HG02973 (cell line): ENCODE measurements at regions not wholly inside any gene's neighbourhood (a gene's known extent, or its start where the extent isn't known, plus 50 kb on each side); places are given as distances from the start of the nearest gene placed in this dataset.
"Not testable (repeated sequence)": the region's sequence is repeated elsewhere in the genome, so short reads cannot be mapped to it uniquely, and the experiment has no call there.

Source experiments
- ATAC-seq: cut with Tn5 transposase; IDR thresholded peaks from one replicate; pipeline ENCODE4 v1.9.1; 2021; ENCODE audit warnings: moderate library complexity; ENCODE audit not compliant: unreplicated experiment

DNA sequence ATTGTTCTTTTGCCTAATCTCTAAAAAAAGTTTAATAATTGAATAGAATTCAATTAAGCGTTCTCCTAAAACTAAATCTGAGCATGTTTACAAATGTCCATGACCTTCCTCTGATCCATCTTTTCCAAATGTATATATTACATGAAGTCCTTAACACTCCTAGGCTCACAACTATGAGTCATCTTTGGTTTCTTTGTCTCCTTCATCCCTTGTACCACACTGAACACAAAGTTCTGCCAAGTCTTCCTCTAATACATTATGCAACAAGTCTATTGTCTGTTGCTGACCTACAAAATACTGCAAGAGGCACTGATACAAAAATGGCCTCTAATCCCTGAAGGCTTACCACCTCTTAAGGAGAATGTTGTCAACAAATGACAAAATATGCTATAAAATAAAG is 550.2 kb downstream of the PYDC2 start:
- no peak for ATAC-seq

DNA sequence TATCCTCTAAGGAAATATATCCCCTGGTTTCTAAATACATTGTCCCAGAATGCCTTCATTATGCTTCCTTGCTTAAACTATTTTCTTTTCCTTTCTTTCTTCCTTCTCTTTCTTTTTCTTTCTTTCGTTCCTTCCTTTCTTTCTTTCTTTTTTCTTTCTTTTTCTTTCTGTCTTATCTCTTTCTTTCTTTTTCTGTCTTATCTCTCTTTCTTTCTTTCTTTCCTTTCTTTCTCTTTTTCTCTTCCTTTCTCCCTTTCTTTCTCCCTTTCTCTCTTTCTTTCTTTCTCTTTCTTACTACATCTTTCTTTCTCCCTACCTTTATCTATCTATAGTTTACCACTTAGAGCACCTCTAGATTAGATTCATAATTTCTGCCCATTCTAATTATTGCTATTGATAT is 552.1 kb downstream of the PYDC2 start:
- no peak for ATAC-seq

DNA sequence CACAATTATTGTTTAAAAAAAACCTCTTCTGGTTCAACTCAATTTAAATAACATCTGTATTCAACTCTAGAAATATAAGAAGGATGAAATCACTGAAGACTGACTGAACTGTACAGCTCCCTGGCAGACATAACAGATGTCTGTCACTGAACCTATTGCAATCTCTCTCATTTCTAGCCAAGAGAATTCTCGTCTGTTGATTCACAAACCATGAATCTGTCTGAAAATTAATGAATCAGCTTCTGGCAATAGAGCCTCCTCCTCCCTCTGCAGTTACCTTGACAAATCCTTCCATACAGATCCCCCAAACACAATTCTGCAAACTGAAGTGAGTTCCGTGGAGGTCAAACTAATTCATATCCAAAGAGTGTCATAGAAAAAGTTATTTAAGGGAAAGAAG is 561.4 kb downstream of the PYDC2 start:
- no peak for ATAC-seq

DNA sequence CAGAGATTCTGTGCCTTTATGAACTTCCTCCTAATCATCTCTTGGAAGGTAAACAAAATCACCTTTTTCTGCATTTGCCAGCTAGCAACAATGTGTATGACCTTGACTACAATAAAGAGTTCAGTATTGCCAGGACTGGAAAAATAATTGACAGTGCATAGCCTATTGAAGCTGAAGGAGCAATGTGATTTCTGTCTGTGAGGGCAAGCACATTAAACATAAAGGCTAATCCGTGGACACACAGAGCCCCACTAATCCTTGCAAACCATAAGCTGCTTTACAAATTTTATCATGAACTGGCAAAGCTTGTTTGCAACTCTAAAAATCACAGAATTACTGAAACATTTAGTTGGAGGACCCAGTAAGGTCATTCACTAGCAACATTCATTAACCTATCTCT is 563.8 kb downstream of the PYDC2 start:
- ATAC-seq: no peak

DNA sequence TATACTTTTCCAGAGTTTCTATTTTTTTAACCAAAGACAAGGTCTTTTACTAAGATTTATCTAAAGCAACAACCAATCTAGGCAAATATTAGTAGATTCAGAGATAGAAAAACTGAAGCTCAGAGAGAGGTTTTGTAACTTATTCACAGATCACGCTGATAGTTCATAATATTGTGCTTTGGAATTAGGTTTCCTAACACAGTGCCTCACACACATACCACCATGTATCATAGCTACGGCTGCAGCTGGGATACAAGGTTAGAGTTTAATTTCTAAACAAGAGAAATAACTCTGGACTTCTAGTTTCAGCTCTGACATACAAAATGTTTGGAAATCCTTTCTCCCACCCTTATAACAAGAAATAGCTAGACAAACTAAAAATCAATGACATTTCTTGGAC is 565.7 kb downstream of the PYDC2 start:
- ATAC-seq: no peak

DNA sequence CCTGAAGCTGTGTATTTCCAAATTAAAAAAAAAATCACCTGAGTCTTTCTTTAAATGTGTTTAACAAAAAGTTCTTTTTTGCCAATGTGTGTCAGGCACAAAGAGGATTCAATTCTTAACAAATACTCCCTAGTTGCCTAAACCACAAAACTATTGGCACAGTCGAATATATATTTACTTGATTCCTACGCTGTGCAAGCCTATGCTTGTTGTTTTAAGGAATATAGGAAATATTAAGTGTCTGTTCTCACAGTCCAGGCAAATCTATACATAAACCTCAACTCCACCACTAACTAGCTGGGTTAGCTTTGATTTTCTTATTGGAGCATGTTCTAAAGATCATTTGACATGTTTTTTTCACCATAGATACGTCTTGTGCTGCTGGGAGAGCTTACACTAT is 571.0 kb downstream of the PYDC2 start:
- no peak for ATAC-seq

DNA sequence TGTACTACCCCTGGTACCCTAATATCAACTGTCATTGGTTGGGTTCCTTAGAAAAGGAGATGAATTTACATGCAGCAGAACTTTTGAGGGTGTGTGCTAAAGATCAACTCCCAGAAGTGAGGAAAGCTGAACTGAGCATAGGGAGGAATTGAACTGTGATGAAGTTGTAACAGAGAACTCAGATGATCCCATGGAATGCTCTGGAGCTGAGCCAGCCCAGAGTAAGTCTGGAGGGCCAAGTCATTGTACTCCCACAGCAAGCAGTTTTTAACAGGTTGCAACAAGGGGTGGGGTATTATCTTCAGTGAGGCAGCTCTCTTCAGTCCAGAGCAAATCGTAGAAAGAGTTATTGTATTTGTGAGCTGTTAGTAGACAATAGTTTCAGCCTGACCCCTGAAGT is 572.3 kb downstream of the PYDC2 start:
- ATAC-seq: no peak

DNA sequence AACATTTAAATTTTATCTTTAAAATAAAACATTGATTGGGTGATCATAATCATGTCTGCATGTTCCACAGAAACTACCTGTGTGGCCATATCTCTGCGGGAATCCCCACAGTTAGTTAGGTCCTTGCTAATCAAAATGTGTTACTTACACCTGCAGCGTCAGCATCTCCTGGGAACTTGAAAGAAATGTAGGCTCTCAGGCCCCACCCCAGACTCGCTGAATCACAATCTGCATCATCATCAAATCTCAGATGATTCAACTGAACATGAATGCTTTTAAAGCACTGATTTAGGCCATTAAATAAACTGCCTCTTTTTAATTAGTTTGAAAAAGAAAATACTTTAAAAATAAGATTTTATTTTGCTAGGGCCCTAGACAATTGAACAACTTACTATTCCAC is 577.8 kb downstream of the PYDC2 start:
- no peak for ATAC-seq

DNA sequence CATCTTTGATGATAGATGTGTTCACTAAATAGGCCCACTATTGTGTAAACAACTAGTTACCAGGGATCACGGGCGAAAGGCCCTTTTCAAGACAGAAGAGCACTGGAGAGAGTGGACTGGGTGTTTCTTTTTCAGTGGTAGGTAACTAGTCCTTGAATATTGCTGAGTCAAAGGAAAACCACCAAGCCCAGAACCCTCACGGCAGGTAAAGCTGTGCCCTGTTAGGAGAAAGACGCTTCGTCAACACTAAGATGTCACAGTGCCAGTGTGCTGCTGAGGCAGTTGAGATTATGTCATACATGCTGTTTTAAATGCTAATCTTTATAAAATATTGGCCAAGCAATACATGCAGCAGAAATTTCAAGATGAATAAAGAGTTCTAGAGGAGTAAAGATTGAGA is 578.6 kb downstream of the PYDC2 start:
- no peak for ATAC-seq

DNA sequence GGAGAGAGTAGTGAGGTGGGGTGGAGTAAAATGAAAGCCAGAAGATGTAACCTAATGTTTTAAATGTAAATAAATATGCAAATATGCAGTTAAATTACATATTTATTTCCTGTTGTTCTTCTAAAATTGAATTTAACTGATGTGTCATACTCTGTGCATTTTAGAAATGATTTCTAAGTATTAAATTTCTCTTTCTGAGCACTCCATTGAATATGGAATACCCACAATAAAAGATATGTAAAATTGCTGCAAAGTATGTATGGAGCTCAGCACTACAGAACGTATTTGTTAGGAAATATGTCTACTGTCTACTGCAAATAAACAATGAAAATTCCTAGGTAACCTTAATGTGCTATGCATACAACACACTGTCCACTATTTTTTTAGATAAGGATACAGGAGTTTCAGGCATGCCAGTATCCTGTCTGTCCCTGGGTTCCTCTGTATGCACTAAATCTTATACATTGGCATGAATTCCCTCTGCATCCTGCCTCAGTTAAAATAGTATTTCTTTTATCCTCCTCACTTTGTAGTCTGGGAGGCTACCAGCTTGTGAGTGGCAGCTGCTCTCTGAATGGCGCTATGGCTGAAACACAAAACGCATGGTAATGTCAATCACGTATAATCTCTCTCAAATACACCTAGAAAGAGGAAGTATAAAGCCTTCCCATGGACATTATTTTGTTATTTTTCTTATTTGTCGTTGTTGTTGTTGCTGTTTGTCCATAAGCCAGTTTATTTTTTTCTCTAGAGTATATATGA is 579.5 kb downstream of the PYDC2 start:
- ATAC-seq: no peak

DNA sequence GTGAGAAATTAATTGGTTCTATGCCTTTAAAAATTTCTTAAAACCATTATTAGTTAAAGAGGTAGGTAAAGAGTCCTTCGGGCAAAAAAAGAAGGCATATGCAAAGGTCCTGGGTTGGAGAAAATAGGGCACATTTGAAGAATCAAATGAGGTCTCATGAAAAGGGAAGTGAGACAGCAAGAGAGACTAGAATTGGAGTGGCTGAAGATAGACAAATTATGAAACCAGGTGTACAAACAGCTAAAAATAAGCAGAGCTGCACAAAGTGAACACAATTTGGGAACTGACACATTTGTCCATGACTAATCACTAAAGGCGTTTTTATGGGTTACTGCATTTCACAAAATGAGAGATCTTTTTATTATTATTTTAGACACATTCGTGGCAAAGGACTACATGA is 581.2 kb downstream of the PYDC2 start:
- ATAC-seq: peak; percentile 96

DNA sequence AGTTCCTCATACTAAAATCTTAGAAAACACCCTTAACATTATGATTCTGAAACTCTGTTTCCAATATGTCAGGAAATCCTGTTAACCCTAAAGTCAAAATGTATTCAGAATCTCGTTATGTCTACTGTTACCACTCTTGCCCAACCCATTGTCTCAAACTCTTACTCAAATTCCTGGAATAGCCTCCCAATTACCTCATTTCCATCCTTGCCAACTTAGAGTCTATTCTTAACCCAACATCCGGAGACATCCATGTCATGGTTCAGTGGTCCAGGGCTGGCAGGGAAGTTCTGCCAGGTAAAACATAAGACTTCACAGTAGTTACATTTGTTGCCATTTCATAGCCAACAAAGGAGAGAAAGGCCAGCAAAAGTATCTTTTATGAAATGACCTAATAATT is 593.9 kb downstream of the PYDC2 start:
- ATAC-seq: no peak

DNA sequence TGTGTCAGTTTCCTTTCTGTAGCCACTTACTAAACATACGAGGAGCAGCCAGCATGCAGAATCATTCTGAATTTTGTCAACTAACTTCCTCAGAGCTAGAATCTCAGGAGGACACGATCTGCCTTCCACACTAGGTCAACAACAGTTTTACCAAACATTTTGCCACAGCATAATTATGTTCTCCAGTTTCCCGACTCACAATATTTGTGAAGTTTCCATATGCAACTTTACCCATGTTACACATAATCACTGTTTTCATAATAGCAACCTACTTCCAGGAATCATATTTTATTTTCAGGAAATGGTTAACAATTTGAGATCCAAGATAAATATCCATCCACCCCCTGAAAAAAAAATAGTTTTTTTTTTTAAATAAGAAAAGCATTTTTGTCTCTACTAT is 595.0 kb downstream of the PYDC2 start:
- no peak for ATAC-seq

DNA sequence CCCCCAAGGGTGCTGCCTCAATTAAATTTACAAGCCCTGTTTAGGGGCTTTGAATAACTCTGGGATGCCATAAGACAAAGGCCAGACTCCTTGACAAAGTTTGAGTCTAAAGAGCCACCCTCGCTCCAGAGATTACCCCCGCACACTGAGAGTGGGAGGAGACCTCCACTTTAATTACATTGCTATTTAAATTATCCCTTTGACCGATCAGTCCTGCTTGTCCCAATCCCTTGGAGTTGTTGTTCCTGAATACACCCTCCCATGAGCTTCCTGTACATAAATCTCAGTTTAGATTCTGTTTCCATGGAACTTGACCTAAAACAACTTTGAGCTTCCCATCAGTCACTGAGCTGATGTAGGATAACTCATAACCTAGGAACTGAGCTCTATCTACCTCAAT is 596.3 kb downstream of the PYDC2 start:
- no peak for ATAC-seq

DNA sequence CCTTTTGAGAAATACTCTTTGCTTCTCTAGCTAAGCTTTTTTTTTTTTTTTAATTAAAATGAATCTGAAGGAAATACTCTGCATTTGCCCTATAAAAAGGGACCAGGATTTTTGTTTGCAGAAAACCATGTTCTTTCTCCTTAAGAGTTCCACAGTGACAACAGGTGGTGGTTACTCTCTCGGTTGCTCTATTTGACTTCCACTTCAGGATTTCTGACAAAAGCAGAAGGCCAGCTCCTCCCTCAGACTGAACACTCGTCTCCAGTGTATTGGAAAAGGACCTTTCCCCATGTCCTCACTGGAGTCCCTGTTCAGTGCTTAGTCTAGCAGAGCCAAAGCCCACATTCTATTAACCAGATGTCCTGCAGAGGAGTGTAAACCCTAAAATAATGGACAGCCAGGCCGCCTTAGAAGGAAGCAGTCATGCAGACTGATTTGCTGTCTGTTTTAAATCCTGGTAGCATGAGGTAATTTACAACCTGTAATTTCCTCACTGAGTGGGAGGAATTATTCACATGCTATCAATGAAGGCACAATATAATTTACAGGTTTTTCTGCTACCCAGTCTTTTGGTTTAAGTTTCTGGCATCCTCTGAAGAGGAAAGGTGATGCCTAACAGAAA is 599.3 kb downstream of the PYDC2 start:
- no peak for ATAC-seq

DNA sequence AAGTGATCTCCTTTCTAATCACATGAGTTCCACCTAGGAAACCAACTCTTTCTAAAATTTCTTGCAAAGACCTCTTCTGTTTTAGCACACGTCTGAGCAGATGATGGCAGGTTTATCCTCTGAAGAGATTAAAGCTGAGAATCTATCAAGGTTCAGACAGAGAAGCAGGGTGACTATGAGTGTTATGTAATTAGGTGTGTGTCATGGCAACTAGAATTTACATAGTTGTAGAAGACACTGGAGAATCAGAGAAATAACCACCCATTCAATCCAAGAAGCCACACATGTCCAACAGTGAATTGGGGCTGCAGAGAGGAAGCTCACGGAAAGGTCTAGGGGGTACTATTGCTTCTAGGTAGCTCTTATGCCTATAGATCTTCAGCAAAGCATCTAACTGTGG is 600.5 kb downstream of the PYDC2 start:
- ATAC-seq: no peak

DNA sequence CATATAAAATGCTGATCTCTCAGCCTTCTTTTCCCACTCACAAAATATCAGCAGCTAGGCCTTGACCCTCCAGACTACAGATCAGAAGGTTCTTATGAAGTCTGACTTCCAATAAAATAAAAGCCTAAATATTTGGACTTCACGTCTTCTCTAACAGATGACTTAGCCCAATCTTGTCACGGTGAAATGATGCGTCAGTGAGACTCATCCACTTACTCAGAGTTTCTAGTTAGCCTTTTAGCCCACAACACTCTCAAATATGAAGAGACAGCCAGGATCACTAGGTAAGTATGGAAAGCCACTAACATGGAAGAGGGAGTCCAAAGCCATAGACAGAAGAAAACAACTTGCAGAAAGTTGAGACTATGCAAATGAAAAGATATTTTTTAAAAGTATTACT is 601.2 kb downstream of the PYDC2 start:
- ATAC-seq: no peak

DNA sequence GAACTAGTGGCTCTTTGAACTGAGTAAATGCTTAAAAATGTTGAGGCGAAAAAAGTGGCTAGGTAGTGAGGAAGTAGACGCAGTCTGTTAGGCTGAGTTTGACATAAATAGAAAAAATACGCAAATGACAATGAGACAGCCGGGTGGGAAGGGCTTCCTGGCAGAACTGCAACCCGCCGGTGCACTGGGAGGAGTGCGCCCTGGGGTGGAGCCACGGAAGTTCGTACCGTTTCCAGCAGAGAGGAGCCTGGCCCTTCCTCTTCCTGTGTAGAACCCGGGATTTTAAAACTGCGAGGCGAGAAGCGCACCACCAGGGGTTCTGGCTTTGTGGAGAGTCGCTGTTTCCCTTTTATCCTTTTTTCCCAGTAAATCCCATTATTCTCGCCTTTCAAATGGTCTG is 602.6 kb downstream of the PYDC2 start:
- ATAC-seq: peak; percentile 68

DNA sequence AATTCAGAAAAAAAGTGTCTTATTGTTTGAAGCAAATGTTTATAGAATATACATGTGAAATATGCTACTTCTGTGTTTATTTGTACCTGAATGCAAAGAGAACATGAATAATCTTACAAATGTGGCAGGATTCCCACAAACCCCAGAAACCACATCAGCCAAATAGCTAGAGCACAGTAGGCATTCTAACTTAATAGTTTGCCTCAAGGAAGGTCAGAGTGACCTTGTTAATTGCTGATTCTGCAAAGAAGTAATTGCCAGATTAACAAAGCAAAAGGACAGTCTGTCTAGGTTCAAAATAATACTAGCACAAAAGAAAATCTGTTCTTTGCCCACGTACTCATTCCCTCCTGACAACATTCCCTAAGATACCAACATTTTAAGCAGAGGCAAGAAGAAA is 604.0 kb downstream of the PYDC2 start:
- no peak for ATAC-seq

DNA sequence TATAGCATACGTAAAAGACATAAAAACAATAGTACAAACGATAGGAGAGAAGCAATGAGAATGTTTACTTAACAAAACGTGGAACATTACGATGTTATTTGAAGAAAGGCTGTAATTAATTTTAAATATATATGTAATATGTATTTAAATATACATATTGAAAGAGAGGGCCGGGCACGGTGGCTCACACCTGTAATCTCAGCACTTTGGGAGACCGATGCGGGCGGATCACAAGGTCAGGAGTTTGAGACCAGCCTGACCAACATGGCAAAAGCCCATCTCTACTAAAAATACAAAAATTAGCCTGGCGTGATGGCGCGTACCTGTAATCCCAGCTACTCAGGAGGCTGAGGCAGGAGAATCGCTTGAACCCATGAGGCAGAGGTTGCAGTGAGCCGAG is 605.3 kb downstream of the PYDC2 start:
- ATAC-seq: not testable (repeated sequence)

DNA sequence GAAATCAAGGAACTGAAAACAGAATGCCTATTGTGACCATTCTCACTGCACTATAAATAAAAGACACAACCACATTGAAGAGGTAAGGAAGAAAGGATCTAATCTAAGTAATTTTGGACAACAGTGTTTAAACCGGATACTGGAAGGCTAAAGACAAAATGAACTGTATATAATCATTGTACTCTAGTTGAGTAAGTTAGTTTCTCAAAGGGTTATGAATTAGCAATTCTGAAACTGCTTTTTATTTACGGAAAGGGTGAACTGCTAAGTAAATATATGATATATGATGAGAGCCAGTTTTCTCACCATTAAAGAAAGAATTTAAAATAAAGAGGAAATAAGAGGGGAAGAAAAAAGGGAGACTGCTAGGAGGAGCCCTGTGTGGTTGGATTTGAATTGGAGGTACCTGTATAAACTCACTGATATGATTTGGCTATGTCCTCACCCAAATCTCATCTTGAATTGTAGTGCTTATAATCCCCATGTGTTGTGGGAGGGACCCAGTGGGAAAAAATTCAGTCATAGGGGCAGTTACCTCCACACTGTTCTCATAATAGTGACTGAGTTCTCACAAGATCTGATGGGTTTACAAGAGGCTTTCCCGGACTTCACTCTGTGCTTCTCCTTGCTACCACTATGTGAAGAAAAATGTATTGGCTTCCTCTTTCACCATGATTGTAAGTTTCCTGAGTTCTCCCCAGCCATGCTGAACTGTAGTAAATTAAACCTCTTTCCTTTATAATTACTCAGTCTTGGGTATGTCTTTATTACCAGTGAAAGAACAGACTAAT is 607.7 kb downstream of the PYDC2 start:
- ATAC-seq: peak; percentile 88
